HepG2 (cell line): ENCODE measurements at regions not wholly inside any gene's neighbourhood (a gene's known extent, or its start where the extent isn't known, plus 50 kb on each side); places are given as distances from the start of the nearest gene placed in this dataset.

ENCODE experiments used
- ATAC-seq: fragments of 200-7000 bp; cut with Tn5 transposase; 3 replicates; pipeline ENCODE4 v1.9.1; 2020; ENCODE audit warnings: mild to moderate bottlenecking, moderate library complexity
- BruUV-seq: library from RNA; stranded (reverse); fragments of 400-500 nt; replicated peaks from 2 replicates; lab custom pipeline; 2021; lab: Mats Ljungman, UMichigan
- CTCF ChIA-PET: fragments of 300-600 bp; formaldehyde crosslinking; extraction: SDS; loops from one replicate; lab custom pipeline; 2021; ENCODE audit warnings: low total read pairs, inconsistent platforms, low intra/inter-chr PET ratio; lab: Yijun Ruan, JAX
- POLR2A ChIA-PET: fragments of 350-600 bp; sonication (Branson Sonifier 250); formaldehyde crosslinking; loops from one replicate; lab custom pipeline; 2020; ENCODE audit warnings: antibody characterized with exemption, inconsistent platforms; lab: Yijun Ruan, JAX
- DNase-seq: peaks from one replicate; pipeline ENCODE4 v3.0.0-alpha.2; 2015; ENCODE audit warnings: low spot score
- FAIRE-seq: peaks from 3 replicates; lab custom pipeline; 2011; peaks lifted over from hg19 to GRCh38; lab: Jason Lieb, UNC
- H2AFZ ChIP-seq: one replicate; pipeline ENCODE4 v1.6.1; 2011; ENCODE audit warnings: low read length, inconsistent platforms
- H3K27ac ChIP-seq: fragments of 300-600 bp; 3 replicates; pipeline ENCODE4 v1.8.0; 2011; ENCODE audit warnings: mixed run types, mild to moderate bottlenecking, mixed read lengths, low read length, inconsistent platforms; ENCODE audit not compliant: insufficient read depth; ENCODE audit errors: extremely low read length
- H3K27me3 ChIP-seq, 2 experiments: fragments of 200-600 bp in 1 of 2; 2 replicates in 1 of 2; 3 replicates in 1 of 2; pipeline versions ENCODE4 v1.6.0 to v1.8.0; 2011; ENCODE audit warnings: low read length in 2 of 2, mild to moderate bottlenecking in 2 of 2, moderate library complexity in 2 of 2, inconsistent platforms in 1 of 2; ENCODE audit not compliant: insufficient read depth in 2 of 2, control insufficient read depth in 1 of 2
- H3K36me3 ChIP-seq, 2 experiments: fragments of 200-600 bp in 1 of 2; replicated peaks in 1 of 2; 2 replicates in 1 of 2; 3 replicates in 1 of 2; pipeline versions ENCODE4 v1.5.1 to v1.8.0; 2011; ENCODE audit warnings: low read length in 2 of 2, inconsistent platforms in 1 of 2; ENCODE audit not compliant: insufficient read depth in 2 of 2, control insufficient read depth in 1 of 2
- H3K4me1 ChIP-seq: 2 replicates; pipeline ENCODE4 v1.5.1; 2012; ENCODE audit warnings: low read length, inconsistent platforms; ENCODE audit not compliant: insufficient read depth
- H3K4me2 ChIP-seq: 2 replicates; pipeline ENCODE4 v1.6.0; 2011; ENCODE audit warnings: low read depth, low read length, inconsistent platforms
- H3K4me3 ChIP-seq, 3 experiments: fragments of 200-600 bp in 1 of 3; sonication (generic), shearing (Covaris generic) in 1 of 3; replicated peaks in 1 of 3; 2 replicates each; pipeline ENCODE4 v1.5.1; 2011 to 2016; ENCODE audit warnings: low read length in 3 of 3, inconsistent platforms in 2 of 3, low read depth in 2 of 3, mild to moderate bottlenecking in 2 of 3, control low read depth in 1 of 3, mixed read lengths in 1 of 3; ENCODE audit not compliant: insufficient read depth in 1 of 3
- H3K79me2 ChIP-seq: one replicate; pipeline ENCODE4 v1.6.1; 2011; ENCODE audit warnings: low read length, inconsistent platforms; ENCODE audit not compliant: insufficient read depth
- H3K9ac ChIP-seq: 2 replicates; pipeline ENCODE4 v1.6.0; 2011; ENCODE audit warnings: mild to moderate bottlenecking, low read depth, low read length, inconsistent platforms; ENCODE audit not compliant: insufficient read depth
- H3K9me3 ChIP-seq: 2 replicates; pipeline ENCODE4 v1.5.1; 2012; ENCODE audit warnings: mild to moderate bottlenecking, low read length
- H4K20me1 ChIP-seq: 2 replicates; pipeline ENCODE4 v1.6.0; 2011; ENCODE audit warnings: inconsistent platforms, mild to moderate bottlenecking, low read length, moderate library complexity; ENCODE audit not compliant: insufficient read depth
- ATF7-NPFF ChIP-seq: sonication (generic); formaldehyde crosslinking; IDR thresholded peaks from 2 replicates; pipeline ENCODE4 v1.8.1; 2023; ENCODE audit warnings: mild to moderate bottlenecking, low read depth, missing genetic modification reagents, moderate library complexity
- ERF ChIP-seq: IDR thresholded peaks from 2 replicates; pipeline ENCODE4 v1.6.1; 2018; ENCODE audit warnings: missing biosample characterization, missing genetic modification reagents
- GABPB1 ChIP-seq: IDR thresholded peaks from 2 replicates; pipeline ENCODE4 v1.6.1; 2016; ENCODE audit warnings: mild to moderate bottlenecking, missing genetic modification reagents, moderate library complexity, missing compliant biosample characterization
- MAF1 ChIP-seq: sonication (generic); formaldehyde crosslinking; IDR thresholded peaks from 2 replicates; pipeline ENCODE4 v1.5.0; 2020; ENCODE audit warnings: missing genetic modification reagents, borderline replicate concordance
- MYNN ChIP-seq: sonication (generic); formaldehyde crosslinking; IDR thresholded peaks from 2 replicates; pipeline ENCODE4 v1.4.0; 2020; ENCODE audit warnings: mild to moderate bottlenecking, low read depth, missing genetic modification reagents
- PHF8 ChIP-seq: sonication (generic); formaldehyde crosslinking; IDR thresholded peaks from 2 replicates; pipeline ENCODE4 v1.5.0; 2020; ENCODE audit warnings: missing genetic modification reagents
- STAG1 ChIP-seq: sonication (generic); formaldehyde crosslinking; IDR thresholded peaks from 2 replicates; pipeline ENCODE4 v1.4.0; 2020; ENCODE audit warnings: missing genetic modification reagents
- SYNCRIP ChIP-seq: fragments of 200-400 bp; formaldehyde crosslinking; IDR thresholded peaks from 2 replicates; pipeline ENCODE4 v1.6.1; 2018; ENCODE audit warnings: mild to moderate bottlenecking, low read depth, low read length; ENCODE audit not compliant: insufficient read depth
- ZNF749 ChIP-seq: sonication (generic); formaldehyde crosslinking; IDR thresholded peaks from 2 replicates; pipeline ENCODE4 v1.8.0; 2022; ENCODE audit warnings: mild to moderate bottlenecking, missing genetic modification reagents, moderate library complexity, borderline replicate concordance
- WGBS: methylation state at CpG from one replicate; pipeline ENCODE4 v1.1.6; 2017; ENCODE audit warnings: low lambda C conversion rate; 5-methylcytosine and 5-hydroxymethylcytosine counted together
- in situ Hi-C: cut with HindIII; loops from 2 replicates; pipeline ENCODE4 v1.10.0; 2017; ENCODE audit warnings: low pct_unique_long_range_greater_than_20kb; ENCODE audit not compliant: extremely low pct_ligation_motif_present
- intact Hi-C: fragments of 100-400 bp; cut with micrococcal nuclease; formaldehyde crosslinking; loops from one replicate; pipeline ENCODE4 v1.10.0; 2022; ENCODE audit not compliant: unreplicated experiment
- TF ChIP-seq, protein P1 (sequence below): sonication (generic); formaldehyde crosslinking; conservative IDR thresholded peaks from 2 replicates; pipeline ENCODE4 v1.5.0; 2020; ENCODE audit warnings: missing genetic modification reagents

DNA sequence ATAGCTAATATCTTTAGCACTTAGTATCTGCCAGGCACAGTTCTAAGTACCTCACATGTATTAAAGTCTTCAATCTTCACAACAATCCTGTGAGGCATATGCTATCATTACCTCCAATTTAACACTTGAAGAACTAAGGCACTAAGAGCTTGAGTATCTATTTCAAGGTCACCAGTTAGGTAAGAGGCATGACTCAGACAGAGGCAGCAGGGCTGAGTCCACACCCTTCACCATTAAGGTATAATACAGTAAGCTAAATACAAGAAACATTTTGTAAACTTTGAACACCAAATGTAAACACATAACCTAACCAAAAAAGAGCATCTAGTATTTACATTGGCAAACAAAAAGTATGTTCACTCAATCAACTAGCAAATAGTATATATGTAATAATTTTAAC lies 1410.9 kb downstream of the PCDH18 start:
- BruUV-seq = no TSS peak
- POLR2A ChIA-PET = no interaction called here

DNA sequence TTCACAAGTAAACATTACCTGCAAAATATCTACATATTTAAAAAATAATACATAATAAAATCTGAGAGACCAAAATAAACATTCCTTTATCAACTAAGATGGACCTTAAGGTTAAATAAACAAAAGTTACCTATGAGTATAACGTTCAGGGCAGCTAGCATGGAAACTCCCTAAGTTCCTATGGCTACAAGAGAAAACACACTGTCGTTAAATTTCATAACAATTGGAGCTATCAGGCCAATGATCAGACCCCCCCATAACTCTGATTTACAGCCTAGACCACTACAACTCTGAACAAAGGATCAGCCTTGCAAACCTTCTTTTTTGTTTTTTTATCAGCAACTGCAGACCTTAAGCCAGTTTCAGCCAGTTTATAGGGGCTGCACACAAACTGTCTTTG lies 1418.4 kb downstream of the PCDH18 start:
- in situ Hi-C loops = no loop called here

More for the DNA sequence above, 1410.9 kb downstream of the PCDH18 start:
- Histone ChIP-seq H4K20me1 (no peaks in the 10 kb centered on the region), H3K4me2 (no peak overlapping the region), H3K27me3 (no peaks in the 10 kb centered on the region), H3K36me3 (no peaks in the 10 kb centered on the region), H3K9ac (no peak overlapping the region), H3K4me1 (no peaks in the 10 kb centered on the region), H3K4me3 (no peak overlapping the region), H3K9me3 (no peaks in the 10 kb centered on the region), H3K79me2 (no peaks in the 10 kb centered on the region), H3K27ac (no peak overlapping the region), H2AFZ (no peak overlapping the region)
- CTCF ChIA-PET = no interaction called here
- in situ Hi-C loops = no loop called here
- no peak for ATAC-seq
- FAIRE-seq = no peak
- no peak for DNase-seq
- TF ChIP-seq ERF (CRISPR knock-in tag) = no peak
- no peak for TF ChIP-seq SYNCRIP
- no peak for TF ChIP-seq GABPB1
- no peak for TF ChIP-seq ZNF749 (CRISPR knock-in tag)
- no peak for TF ChIP-seq MAF1 (CRISPR knock-in tag)
- TF ChIP-seq, protein P1, sequence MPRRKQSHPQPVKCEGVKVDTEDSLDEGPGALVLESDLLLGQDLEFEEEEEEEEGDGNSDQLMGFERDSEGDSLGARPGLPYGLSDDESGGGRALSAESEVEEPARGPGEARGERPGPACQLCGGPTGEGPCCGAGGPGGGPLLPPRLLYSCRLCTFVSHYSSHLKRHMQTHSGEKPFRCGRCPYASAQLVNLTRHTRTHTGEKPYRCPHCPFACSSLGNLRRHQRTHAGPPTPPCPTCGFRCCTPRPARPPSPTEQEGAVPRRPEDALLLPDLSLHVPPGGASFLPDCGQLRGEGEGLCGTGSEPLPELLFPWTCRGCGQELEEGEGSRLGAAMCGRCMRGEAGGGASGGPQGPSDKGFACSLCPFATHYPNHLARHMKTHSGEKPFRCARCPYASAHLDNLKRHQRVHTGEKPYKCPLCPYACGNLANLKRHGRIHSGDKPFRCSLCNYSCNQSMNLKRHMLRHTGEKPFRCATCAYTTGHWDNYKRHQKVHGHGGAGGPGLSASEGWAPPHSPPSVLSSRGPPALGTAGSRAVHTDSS (CRISPR knock-in tag) = no peak
- intact Hi-C loops = no loop called here

More for the DNA sequence above, 1418.4 kb downstream of the PCDH18 start:
- H3K4me3 ChIP-seq = no peak overlapping the region
- H4K20me1 ChIP-seq = no peaks in the 10 kb centered on the region
- H3K27me3 ChIP-seq = no peaks in the 10 kb centered on the region
- H3K27ac ChIP-seq = no peak overlapping the region
- ATAC-seq (no peak), FAIRE-seq (no peak), DNase-seq (no peak)
- H3K4me2 ChIP-seq = no peak overlapping the region
- no peak overlapping the region for H3K9ac ChIP-seq
- POLR2A ChIA-PET = no interaction called here
- no TSS peak for BruUV-seq
- H3K36me3 ChIP-seq = no peaks in the 10 kb centered on the region
- WGBS = 2% methylated on average over 2 of the region's 2 CpGs
- TF ChIP-seq PHF8 (CRISPR knock-in tag) = no peak
- TF ChIP-seq MYNN (CRISPR knock-in tag) = no peak
- TF ChIP-seq STAG1 = no peak
- TF ChIP-seq ATF7-NPFF (CRISPR knock-in tag) = no peak
- H3K4me1 ChIP-seq = no peaks in the 10 kb centered on the region
- intact Hi-C loops = no loop called here
- H3K9me3 ChIP-seq = no peaks in the 10 kb centered on the region
- no peaks in the 10 kb centered on the region for H3K79me2 ChIP-seq
- H2AFZ ChIP-seq = no peak overlapping the region
- CTCF ChIA-PET = no interaction called here
